IMR-90 (cell line): ENCODE measurements at regions not wholly inside any gene's neighbourhood (a gene's known extent, or its start where the extent isn't known, plus 50 kb on each side); places are given as distances from the start of the nearest gene placed in this dataset.

Experiments
- ATAC-seq: fragments of 200-7000 bp; cut with Tn5 transposase; 2 replicates; pipeline ENCODE4 v1.9.1; 2020; ENCODE audit warnings: low read depth, mild to moderate bottlenecking, moderate library complexity
- BruUV-seq: library from RNA; stranded (reverse); fragments of 400-500 nt; replicated peaks from 2 replicates; lab custom pipeline; 2021; lab: Mats Ljungman, UMichigan
- CTCF ChIA-PET: fragments of 300-600 bp; formaldehyde crosslinking; extraction: SDS; loops from one replicate; lab custom pipeline; 2021; ENCODE audit warnings: antibody characterized with exemption; lab: Yijun Ruan, JAX
- POLR2A ChIA-PET: fragments of 300-600 bp; sonication (Branson Sonifier 250); formaldehyde crosslinking; loops from one replicate; lab custom pipeline; 2022; ENCODE audit warnings: antibody characterized with exemption; ENCODE audit not compliant: unreplicated experiment; lab: Charles Lee
- DNase-seq: peaks from one replicate; pipeline ENCODE4 v3.0.0; 2013
- H2AFZ ChIP-seq: replicated peaks from 2 replicates; pipeline ENCODE3; 2013; ENCODE audit warnings: low read length, mild to moderate bottlenecking; ENCODE audit not compliant: poor library complexity
- H2AK5ac ChIP-seq: 2 replicates; pipeline ENCODE4 v1.6.1; 2013; ENCODE audit warnings: low read depth, low read length, inconsistent platforms
- H2AK9ac ChIP-seq: replicated peaks from 2 replicates; pipeline ENCODE3; 2013; ENCODE audit warnings: mild to moderate bottlenecking, low read depth, low read length, moderate library complexity; ENCODE audit not compliant: poor library complexity
- H2BK120ac ChIP-seq: 2 replicates; pipeline ENCODE4 v1.6.1; 2013; ENCODE audit warnings: low read depth, low read length, inconsistent platforms
- H2BK15ac ChIP-seq: 3 replicates; pipeline ENCODE4 v1.6.1; 2013; ENCODE audit warnings: low read depth, low read length, inconsistent platforms
- H2BK20ac ChIP-seq: 2 replicates; pipeline ENCODE4 v1.6.1; 2013; ENCODE audit warnings: low read depth, mild to moderate bottlenecking, inconsistent platforms, low read length, moderate library complexity
- H2BK5ac ChIP-seq: 2 replicates; pipeline ENCODE4 v1.6.1; 2013; ENCODE audit warnings: mild to moderate bottlenecking, low read depth, low read length, inconsistent platforms; ENCODE audit not compliant: poor library complexity, severe bottlenecking
- H3K14ac ChIP-seq: replicated peaks from 2 replicates; pipeline ENCODE4 v1.6.1; 2013; ENCODE audit warnings: low read depth, low read length, inconsistent platforms
- H3K18ac ChIP-seq: 2 replicates; pipeline ENCODE4 v1.6.1; 2013; ENCODE audit warnings: low read depth, low read length, control low read depth
- H3K23ac ChIP-seq: 2 replicates; pipeline ENCODE4 v1.6.1; 2013; ENCODE audit warnings: low read depth, low read length, inconsistent platforms
- H3K27ac ChIP-seq: 2 replicates; pipeline ENCODE4 v1.5.1; 2013; ENCODE audit warnings: mild to moderate bottlenecking, control low read depth, low read length; ENCODE audit not compliant: insufficient read depth
- H3K27me3 ChIP-seq: 2 replicates; pipeline ENCODE4 v1.6.1; 2013; ENCODE audit warnings: low read length; ENCODE audit not compliant: control insufficient read depth, insufficient read depth
- H3K36me3 ChIP-seq: 2 replicates; pipeline ENCODE4 v1.6.1; 2013; ENCODE audit warnings: low read length, mixed read lengths; ENCODE audit not compliant: control insufficient read depth, insufficient read depth
- H3K4ac ChIP-seq: 2 replicates; pipeline ENCODE4 v1.6.1; 2013; ENCODE audit warnings: low read depth, low read length, inconsistent platforms
- H3K4me1 ChIP-seq: 2 replicates; pipeline ENCODE4 v1.6.1; 2013; ENCODE audit warnings: low read length, mixed read lengths; ENCODE audit not compliant: control insufficient read depth, insufficient read depth
- H3K4me2 ChIP-seq: 2 replicates; pipeline ENCODE4 v1.6.1; 2013; ENCODE audit warnings: low read depth, mild to moderate bottlenecking, control low read depth, low read length, moderate library complexity
- H3K4me3 ChIP-seq: 2 replicates; pipeline ENCODE4 v1.5.1; 2013; ENCODE audit warnings: low read depth, mild to moderate bottlenecking, control low read depth, low read length, moderate library complexity; ENCODE audit not compliant: insufficient read depth
- H3K56ac ChIP-seq: 2 replicates; pipeline ENCODE4 v1.6.1; 2013; ENCODE audit warnings: low read length, inconsistent platforms; ENCODE audit not compliant: insufficient read depth; ENCODE audit errors: extremely low read depth
- H3K79me1 ChIP-seq, 2 experiments: 2 replicates each; pipeline ENCODE4 v1.6.1; 2013; ENCODE audit warnings: low read length in 2 of 2, inconsistent platforms in 1 of 2, low read depth in 1 of 2
- H3K9ac ChIP-seq: 2 replicates; pipeline ENCODE4 v1.6.1; 2013; ENCODE audit warnings: low read depth, low read length, control low read depth
- H3K9me1 ChIP-seq: 2 replicates; pipeline ENCODE4 v1.6.1; 2013; ENCODE audit warnings: low read length, inconsistent platforms; ENCODE audit not compliant: insufficient read depth
- H3K9me3 ChIP-seq: 2 replicates; pipeline ENCODE4 v1.6.1; 2013; ENCODE audit warnings: low read length; ENCODE audit not compliant: control insufficient read depth, insufficient read depth
- H4K20me1 ChIP-seq: 2 replicates; pipeline ENCODE4 v1.6.1; 2013; ENCODE audit warnings: low read length, inconsistent platforms; ENCODE audit not compliant: insufficient read depth
- H4K5ac ChIP-seq: 2 replicates; pipeline ENCODE4 v1.6.1; 2013; ENCODE audit warnings: mild to moderate bottlenecking, low read depth, low read length, control low read depth
- H4K8ac ChIP-seq, 2 experiments: 2 replicates each; pipeline ENCODE4 v1.6.1; 2013; ENCODE audit warnings: low read depth in 2 of 2, low read length in 2 of 2, control low read depth in 1 of 2, inconsistent platforms in 1 of 2
- H4K91ac ChIP-seq: 2 replicates; pipeline ENCODE4 v1.6.1; 2013; ENCODE audit warnings: low read depth, low read length, inconsistent platforms; ENCODE audit not compliant: insufficient read depth
- CEBPB ChIP-seq: IDR thresholded peaks from 2 replicates; pipeline ENCODE4 v1.6.1; 2012; ENCODE audit warnings: low read depth, low read length, improper control_type of control experiment
- FOS ChIP-seq: fragments of 150-350 bp; IDR thresholded peaks from 2 replicates; pipeline ENCODE4 v1.6.1; 2016; ENCODE audit warnings: low read depth, low read length
- SMC3 ChIP-seq: fragments of 150-350 bp; IDR thresholded peaks from 2 replicates; pipeline ENCODE4 v1.6.1; 2016; ENCODE audit warnings: low read depth, mild to moderate bottlenecking, antibody characterized with exemption, low read length, moderate library complexity
- WGBS, 2 experiments: methylation state at CpG; one replicate each; pipeline versions ENCODE4 v1.1.5 to v1.1.7; 2013; ENCODE audit warnings: missing lambda C conversion rate in 2 of 2; ENCODE audit not compliant: insufficient read length in 1 of 2; ENCODE audit errors: extremely low coverage in 2 of 2; 5-methylcytosine and 5-hydroxymethylcytosine counted together
- dilution Hi-C: fragments of 300-500 bp; cut with HindIII; formaldehyde crosslinking; loops from one replicate; pipeline ENCODE4 v1.14.3; 2018; ENCODE audit warnings: low sequenced_read_pairs; ENCODE audit not compliant: unreplicated experiment
- in situ Hi-C: fragments of 300-500 bp; cut with MboI; formaldehyde crosslinking; loops from 3 replicates; pipeline ENCODE4 v1.14.3; 2019; ENCODE audit warnings: low sequenced_read_pairs, inconsistent platforms, mixed read lengths
- intact Hi-C: fragments of 100-400 bp; cut with micrococcal nuclease; formaldehyde crosslinking; loops from 2 replicates; pipeline ENCODE4 v1.10.0; 2022

DNA sequence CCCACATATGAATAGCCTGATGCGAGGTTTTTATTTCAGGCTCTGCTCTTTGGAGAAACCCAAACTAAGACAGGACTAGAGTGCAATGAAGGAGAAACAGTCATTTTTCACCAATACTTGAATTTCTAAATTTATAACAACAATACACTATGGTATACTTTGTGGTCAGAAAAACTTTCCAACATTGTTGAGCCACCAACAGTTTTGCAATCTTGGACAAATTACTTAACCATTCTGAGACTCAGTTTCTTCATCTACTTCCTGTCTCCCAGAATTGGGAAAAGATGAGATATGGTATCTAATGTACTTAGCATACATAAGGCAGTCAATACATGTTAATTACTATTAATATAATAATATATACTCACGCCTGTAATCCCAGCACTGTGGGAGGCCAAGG lies 519.8 kb upstream of the PLXNA2 start:
- no peak for TF ChIP-seq CEBPB
- TF ChIP-seq FOS = no peak
- TF ChIP-seq SMC3 = no peak
- Histone ChIP-seq H3K9ac (no peak overlapping the region), H3K4me3 (no peak overlapping the region), H4K20me1 (no peaks in the 10 kb centered on the region), H4K8ac (no peak overlapping the region), H2BK120ac (no peak overlapping the region), H3K27me3 (no peaks in the 10 kb centered on the region), H4K91ac (no peak overlapping the region), H2BK20ac (no peak overlapping the region), H3K14ac (no peak overlapping the region), H3K23ac (no peak overlapping the region), H3K79me1 (no peaks in the 10 kb centered on the region), H3K36me3 (no peaks in the 10 kb centered on the region), H4K5ac (no peak overlapping the region), H3K9me1 (no peaks in the 10 kb centered on the region), H3K4me2 (no peak overlapping the region), H2BK5ac (no peak overlapping the region), H2BK15ac (no peak overlapping the region), H2AFZ (no peak overlapping the region), H3K4me1 (no peaks in the 10 kb centered on the region), H3K9me3 (peaks cover 7% of the 10 kb centered on the region), H2AK9ac (no peak overlapping the region), H3K4ac (no peak overlapping the region), H3K56ac (no peak overlapping the region), H2AK5ac (no peak overlapping the region), H3K18ac (no peak overlapping the region), H3K27ac (no peak overlapping the region)
- dilution Hi-C loops (no loop called here), in situ Hi-C loops (no loop called here), intact Hi-C loops (no loop called here)
- ATAC-seq (no peak), DNase-seq (no peak)
- WGBS, 2 experiments = no CpG with 5 or more reads among the region's 2 CpGs
- POLR2A ChIA-PET = no interaction called here
- CTCF ChIA-PET = interaction anchor here (1.1 kb wide), 1 partner anchor 8 kb away, joined by 3 read pairs; no protein-coding TSS in a partner anchor
- BruUV-seq = no TSS peak
